ENCODE measurements at regions not wholly inside any gene's neighbourhood (a gene's known extent, or its start where the extent isn't known, plus 50 kb on each side); places are given as distances from the start of the nearest gene placed in this dataset.

DNA sequence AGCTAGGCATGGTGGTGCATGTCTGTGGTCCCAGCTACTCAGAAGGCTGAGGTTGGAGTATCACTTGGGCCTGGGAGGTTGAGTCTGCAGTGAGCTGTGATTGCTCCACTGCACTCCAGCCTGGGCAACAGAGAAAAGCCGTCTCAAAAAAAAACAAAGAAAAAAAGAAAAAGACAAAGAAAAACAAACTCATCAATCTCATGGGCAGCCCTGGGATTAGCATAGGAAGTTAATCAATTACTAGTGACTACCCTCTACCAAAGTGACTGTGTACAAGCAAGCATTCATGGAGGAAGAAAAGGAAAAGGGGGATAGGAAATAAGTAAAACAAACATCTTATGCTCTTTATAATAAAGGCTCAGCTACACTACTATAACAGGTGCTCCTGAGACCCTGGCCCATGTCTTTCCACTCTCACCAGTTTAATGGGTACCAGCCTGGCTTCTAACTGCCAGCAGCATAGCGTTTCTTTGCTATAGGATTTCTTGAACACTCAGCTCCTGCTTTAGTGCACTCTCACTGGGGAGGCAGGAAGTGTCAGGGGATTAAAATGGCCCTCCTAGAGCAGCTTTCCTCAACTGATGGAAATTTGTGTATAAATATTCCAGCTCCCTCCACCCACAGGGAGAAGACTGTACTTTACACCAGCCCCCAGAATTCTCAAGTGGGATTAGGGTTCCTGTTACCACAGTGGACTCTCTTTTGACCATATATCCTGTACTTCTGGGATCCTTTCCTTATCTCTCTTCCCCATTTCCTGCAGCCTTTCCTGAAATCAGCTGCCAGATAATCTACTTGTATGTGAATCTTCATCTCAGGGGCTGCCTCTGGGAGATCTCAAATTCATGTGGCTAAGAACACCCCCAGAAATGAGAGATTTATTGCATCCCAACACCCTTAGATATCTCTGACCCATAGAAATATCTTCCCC is 91.3 kb upstream of the GLS start:
- TF ChIP-seq, protein P1, sequence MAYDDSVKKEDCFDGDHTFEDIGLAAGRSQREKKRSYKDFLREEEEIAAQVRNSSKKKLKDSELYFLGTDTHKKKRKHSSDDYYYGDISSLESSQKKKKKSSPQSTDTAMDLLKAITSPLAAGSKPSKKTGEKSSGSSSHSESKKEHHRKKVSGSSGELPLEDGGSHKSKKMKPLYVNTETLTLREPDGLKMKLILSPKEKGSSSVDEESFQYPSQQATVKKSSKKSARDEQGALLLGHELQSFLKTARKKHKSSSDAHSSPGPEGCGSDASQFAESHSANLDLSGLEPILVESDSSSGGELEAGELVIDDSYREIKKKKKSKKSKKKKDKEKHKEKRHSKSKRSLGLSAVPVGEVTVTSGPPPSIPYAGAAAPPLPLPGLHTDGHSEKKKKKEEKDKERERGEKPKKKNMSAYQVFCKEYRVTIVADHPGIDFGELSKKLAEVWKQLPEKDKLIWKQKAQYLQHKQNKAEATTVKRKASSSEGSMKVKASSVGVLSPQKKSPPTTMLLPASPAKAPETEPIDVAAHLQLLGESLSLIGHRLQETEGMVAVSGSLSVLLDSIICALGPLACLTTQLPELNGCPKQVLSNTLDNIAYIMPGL (CRISPR knock-in tag; IDR thresholded peaks at IDR 0.05; ENCODE audit: borderline replicate concordance) = no peak
- TF ChIP-seq POLR2A (IDR thresholded peaks at IDR 0.05; ENCODE audit: low read length) (no peak), CEBPB (IDR thresholded peaks at IDR 0.05) (no peak), NR3C1 (IDR thresholded peaks at IDR 0.05) (no peak), SMC3 (IDR thresholded peaks at IDR 0.05) (no peak), EHMT2 (IDR thresholded peaks at IDR 0.05; ENCODE audit: low read depth) (no peak), PHF8 (IDR thresholded peaks at IDR 0.05; ENCODE audit: borderline replicate concordance, low read depth) (no peak)
- TF ChIP-seq, protein P2, sequence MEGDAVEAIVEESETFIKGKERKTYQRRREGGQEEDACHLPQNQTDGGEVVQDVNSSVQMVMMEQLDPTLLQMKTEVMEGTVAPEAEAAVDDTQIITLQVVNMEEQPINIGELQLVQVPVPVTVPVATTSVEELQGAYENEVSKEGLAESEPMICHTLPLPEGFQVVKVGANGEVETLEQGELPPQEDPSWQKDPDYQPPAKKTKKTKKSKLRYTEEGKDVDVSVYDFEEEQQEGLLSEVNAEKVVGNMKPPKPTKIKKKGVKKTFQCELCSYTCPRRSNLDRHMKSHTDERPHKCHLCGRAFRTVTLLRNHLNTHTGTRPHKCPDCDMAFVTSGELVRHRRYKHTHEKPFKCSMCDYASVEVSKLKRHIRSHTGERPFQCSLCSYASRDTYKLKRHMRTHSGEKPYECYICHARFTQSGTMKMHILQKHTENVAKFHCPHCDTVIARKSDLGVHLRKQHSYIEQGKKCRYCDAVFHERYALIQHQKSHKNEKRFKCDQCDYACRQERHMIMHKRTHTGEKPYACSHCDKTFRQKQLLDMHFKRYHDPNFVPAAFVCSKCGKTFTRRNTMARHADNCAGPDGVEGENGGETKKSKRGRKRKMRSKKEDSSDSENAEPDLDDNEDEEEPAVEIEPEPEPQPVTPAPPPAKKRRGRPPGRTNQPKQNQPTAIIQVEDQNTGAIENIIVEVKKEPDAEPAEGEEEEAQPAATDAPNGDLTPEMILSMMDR (IDR thresholded peaks at IDR 0.05) = no peak
